ENCODE measurements at regions not wholly inside any gene's neighbourhood (a gene's known extent, or its start where the extent isn't known, plus 50 kb on each side); places are given as distances from the start of the nearest gene placed in this dataset.

GRCh38 chr10:84933402-84933801 lies 605.0 kb downstream of the CCSER2 start:
- Histone ChIP-seq H2BK12ac (ENCODE audit: insufficient read length, low read depth, low read length) (no peak overlapping the region), H2BK20ac (ENCODE audit: low read depth, low read length, poor library complexity, severe bottlenecking) (no peak overlapping the region), H3K79me2 (ENCODE audit: insufficient read depth, low read length) (no peaks in the 10 kb centered on the region), H2AFZ (ENCODE audit: low read length) (no peak overlapping the region), H4K91ac (ENCODE audit: insufficient read length, low read depth, low read length) (no peak overlapping the region), H4K20me1 (ENCODE audit: control insufficient read depth, insufficient read depth, insufficient read length) (no peaks in the 10 kb centered on the region), H3K14ac (ENCODE audit: insufficient read depth, low read length) (no peak overlapping the region), H3K9ac (ENCODE audit: extremely low read depth, insufficient read length, low read length) (no peak overlapping the region), H2BK15ac (ENCODE audit: low read depth, low read length) (no peak overlapping the region), H3K56ac (ENCODE audit: insufficient read length, low read depth, low read length) (no peak overlapping the region), H2BK120ac (ENCODE audit: low read depth, low read length, poor library complexity, severe bottlenecking) (no peak overlapping the region), H3K79me1 (ENCODE audit: insufficient read depth, low read depth, low read length, poor library complexity, severe bottlenecking) (no peaks in the 10 kb centered on the region), H3K27ac (ENCODE audit: insufficient read length, low read depth, low read length) (no peak overlapping the region), H3K23ac (ENCODE audit: insufficient read length, low read depth, low read length) (no peak overlapping the region), H3K9me3 (ENCODE audit: control insufficient read depth, low read depth, low read length) (no peaks in the 10 kb centered on the region), H3K4ac (ENCODE audit: low read depth, low read length) (no peak overlapping the region), H3T11ph (ENCODE audit: low read length) (no peak overlapping the region), H4K8ac (replicated peaks; ENCODE audit: insufficient read length, low read depth, low read length) (no peak overlapping the region), H2AK5ac (ENCODE audit: insufficient read length, low read length) (no peak overlapping the region), H3K18ac (ENCODE audit: insufficient read length, low read depth, low read length) (no peak overlapping the region), H3K23me2 (ENCODE audit: insufficient read length, low read depth, low read length, poor library complexity, severe bottlenecking) (no peaks in the 10 kb centered on the region), H2BK5ac (ENCODE audit: insufficient read length, low read length) (no peak overlapping the region), H3K4me1 (ENCODE audit: insufficient read depth, low read length) (no peaks in the 10 kb centered on the region; the same call in 1 of the 2 replicates), H3K4me2 (ENCODE audit: insufficient read depth, insufficient read length, low read length) (no peak overlapping the region), H4K5ac (ENCODE audit: insufficient read length, low read depth, low read length) (no peak overlapping the region), H3K27me3 (ENCODE audit: insufficient read depth, low read length) (no peaks in the 10 kb centered on the region)
- Mint-ChIP-seq H3K27ac (no peak overlapping the region; a peak in 1 of 7 replicates), H3K27me3 (ENCODE audit: low read depth) (no peaks in the 10 kb centered on the region), H3K9me3 (peaks cover 0 to 2% of the 10 kb centered on the region in 2 experiments; a peak in 1 of 5 replicates), H3K4me3 (no peak overlapping the region), H3K4me1 (peaks cover 0 to 3% of the 10 kb centered on the region in 2 experiments; a peak in 2 of 4 replicates), H3K36me3 (ENCODE audit: insufficient read depth in 1 of 3, low read depth in 3 of 3) (no peaks in the 10 kb centered on the region)
- no peak for DNase-seq
- TF ChIP-seq, protein P1, sequence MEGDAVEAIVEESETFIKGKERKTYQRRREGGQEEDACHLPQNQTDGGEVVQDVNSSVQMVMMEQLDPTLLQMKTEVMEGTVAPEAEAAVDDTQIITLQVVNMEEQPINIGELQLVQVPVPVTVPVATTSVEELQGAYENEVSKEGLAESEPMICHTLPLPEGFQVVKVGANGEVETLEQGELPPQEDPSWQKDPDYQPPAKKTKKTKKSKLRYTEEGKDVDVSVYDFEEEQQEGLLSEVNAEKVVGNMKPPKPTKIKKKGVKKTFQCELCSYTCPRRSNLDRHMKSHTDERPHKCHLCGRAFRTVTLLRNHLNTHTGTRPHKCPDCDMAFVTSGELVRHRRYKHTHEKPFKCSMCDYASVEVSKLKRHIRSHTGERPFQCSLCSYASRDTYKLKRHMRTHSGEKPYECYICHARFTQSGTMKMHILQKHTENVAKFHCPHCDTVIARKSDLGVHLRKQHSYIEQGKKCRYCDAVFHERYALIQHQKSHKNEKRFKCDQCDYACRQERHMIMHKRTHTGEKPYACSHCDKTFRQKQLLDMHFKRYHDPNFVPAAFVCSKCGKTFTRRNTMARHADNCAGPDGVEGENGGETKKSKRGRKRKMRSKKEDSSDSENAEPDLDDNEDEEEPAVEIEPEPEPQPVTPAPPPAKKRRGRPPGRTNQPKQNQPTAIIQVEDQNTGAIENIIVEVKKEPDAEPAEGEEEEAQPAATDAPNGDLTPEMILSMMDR (conservative IDR thresholded peaks at IDR 0.05): no peak
- WGBS (ENCODE audit: extremely low coverage, insufficient read length, low lambda C conversion rate): no CpG with 5 or more reads among the region's 7 CpGs

Measured in H9 (cell line).